HUES6 (cell line): ENCODE measurements at regions not wholly inside any gene's neighbourhood (a gene's known extent, or its start where the extent isn't known, plus 50 kb on each side); places are given as distances from the start of the nearest gene placed in this dataset.
"Not testable (repeated sequence)": the region's sequence is repeated elsewhere in the genome, so short reads cannot be mapped to it uniquely, and the experiment has no call there.

Experiments
- H3K27ac ChIP-seq: 2 replicates; pipeline ENCODE4 v1.7.0; 2013; ENCODE audit warnings: low read depth, mild to moderate bottlenecking, low read length, inconsistent platforms
- H3K27me3 ChIP-seq: 2 replicates; pipeline ENCODE4 v1.6.1; 2013; ENCODE audit warnings: low read length; ENCODE audit not compliant: control insufficient read depth, insufficient read depth
- H3K36me3 ChIP-seq: 2 replicates; pipeline ENCODE4 v1.6.1; 2013; ENCODE audit warnings: low read length; ENCODE audit not compliant: control insufficient read depth, insufficient read depth
- H3K4me1 ChIP-seq: 2 replicates; pipeline ENCODE4 v1.6.1; 2013; ENCODE audit warnings: low read length; ENCODE audit not compliant: control insufficient read depth, insufficient read depth
- H3K4me3 ChIP-seq: 2 replicates; pipeline ENCODE4 v1.5.1; 2013; ENCODE audit warnings: low read depth, low read length
- H3K9ac ChIP-seq: one replicate; pipeline ENCODE4 v1.6.1; 2013; ENCODE audit warnings: mild to moderate bottlenecking, low read length
- H3K9me3 ChIP-seq: 2 replicates; pipeline ENCODE4 v1.6.1; 2013; ENCODE audit warnings: low read depth, low read length; ENCODE audit not compliant: control insufficient read depth, insufficient read depth

- Histone ChIP-seq H3K36me3 (no peaks in the 10 kb centered on the region), H3K4me1 (no peaks in the 10 kb centered on the region), H3K9ac (no peak overlapping the region), H3K9me3 (peaks cover 87% of the 10 kb centered on the region), H3K4me3 (no peak overlapping the region), H3K27ac (no peak overlapping the region), H3K27me3 (no peaks in the 10 kb centered on the region)
These were observed 186.3 kb downstream of the TUBA3C start for GRCh38 chr13:18995259-18995873.

- H3K27me3 ChIP-seq = no peaks in the 10 kb centered on the region
- H3K36me3 ChIP-seq = no peaks in the 10 kb centered on the region
- no peak overlapping the region for H3K27ac ChIP-seq
- no peak overlapping the region for H3K9ac ChIP-seq
- no peak overlapping the region for H3K4me3 ChIP-seq
- no peaks in the 10 kb centered on the region for H3K4me1 ChIP-seq
- H3K9me3 ChIP-seq = peaks cover 83% of the 10 kb centered on the region
These were observed 187.6 kb downstream of the TUBA3C start for GRCh38 chr13:18993884-18994660.

GRCh38 chr13:18992791-18993190 is 188.8 kb downstream of the TUBA3C start:
- no peak overlapping the region for H3K9ac ChIP-seq
- H3K4me1 ChIP-seq = no peaks in the 10 kb centered on the region
- H3K4me3 ChIP-seq = no peak overlapping the region
- no peaks in the 10 kb centered on the region for H3K27me3 ChIP-seq
- peaks cover 73% of the 10 kb centered on the region for H3K9me3 ChIP-seq
- no peak overlapping the region for H3K27ac ChIP-seq
- H3K36me3 ChIP-seq = no peaks in the 10 kb centered on the region

DNA sequence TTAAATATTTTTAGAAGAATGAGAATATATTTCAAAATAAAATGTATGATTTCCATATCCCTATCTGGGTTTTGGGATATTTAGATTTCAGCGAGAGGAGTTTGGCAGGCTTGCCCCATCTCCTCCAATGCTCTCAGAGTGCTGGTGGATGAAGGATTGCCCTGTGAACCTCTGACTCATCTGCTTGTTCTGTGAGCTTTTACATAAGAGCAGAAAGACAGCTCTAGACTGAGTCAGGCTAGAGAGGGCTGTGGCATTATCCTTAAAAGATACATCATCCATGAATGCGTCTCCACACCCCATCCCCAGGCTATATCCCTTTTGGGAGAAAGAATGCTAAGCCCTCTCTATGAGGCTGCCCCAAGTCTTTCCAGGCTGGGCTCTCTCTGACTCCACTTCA is 190.6 kb downstream of the TUBA3C start:
- H3K27ac ChIP-seq = no peak overlapping the region
- no peak overlapping the region for H3K9ac ChIP-seq
- H3K27me3 ChIP-seq = no peaks in the 10 kb centered on the region
- peaks cover 60% of the 10 kb centered on the region for H3K9me3 ChIP-seq
- no peaks in the 10 kb centered on the region for H3K36me3 ChIP-seq
- no peaks in the 10 kb centered on the region for H3K4me1 ChIP-seq
- no peak overlapping the region for H3K4me3 ChIP-seq

DNA sequence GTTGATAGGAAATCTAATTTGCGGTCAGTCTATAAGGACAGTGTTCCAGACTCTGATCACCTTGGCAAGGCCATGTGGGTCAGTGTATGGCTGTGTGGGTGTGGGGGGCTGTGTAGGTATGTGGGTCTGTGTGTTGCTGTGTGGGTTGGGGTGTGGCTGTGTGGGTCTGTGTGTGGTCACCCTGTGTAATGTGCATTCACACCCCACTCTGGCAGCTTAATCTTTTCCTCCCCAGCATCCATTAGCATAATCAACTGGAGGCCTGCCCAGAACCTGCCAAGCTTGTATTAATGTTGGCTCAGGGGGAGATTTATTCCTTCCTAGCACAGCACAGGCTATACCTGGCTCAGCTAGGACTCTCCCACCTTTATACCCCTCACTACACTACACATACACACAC is 203.2 kb downstream of the TUBA3C start:
- H3K27me3 ChIP-seq = peaks cover 3% of the 10 kb centered on the region; the same call in 1 of the 2 replicates
- peaks cover 79% of the 10 kb centered on the region for H3K9me3 ChIP-seq
- H3K36me3 ChIP-seq = no peaks in the 10 kb centered on the region

GRCh38 chr13:18977857-18978256 is 203.8 kb downstream of the TUBA3C start:
- Histone ChIP-seq H3K9ac (no peak overlapping the region), H3K9me3 (peaks cover 79% of the 10 kb centered on the region), H3K4me1 (no peaks in the 10 kb centered on the region), H3K36me3 (no peaks in the 10 kb centered on the region), H3K27me3 (peaks cover 3% of the 10 kb centered on the region; the same call in 1 of the 2 replicates), H3K27ac (no peak overlapping the region), H3K4me3 (no peak overlapping the region)

More for the DNA sequence above, 203.2 kb downstream of the TUBA3C start:
- Histone ChIP-seq H3K4me3 (no peak overlapping the region), H3K27ac (no peak overlapping the region), H3K4me1 (no peaks in the 10 kb centered on the region), H3K9ac (no peak overlapping the region)

- Histone ChIP-seq H3K36me3 (no peaks in the 10 kb centered on the region), H3K9ac (no peak overlapping the region), H3K4me1 (no peaks in the 10 kb centered on the region), H3K27ac (no peak overlapping the region), H3K4me3 (no peak overlapping the region), H3K27me3 (no peaks in the 10 kb centered on the region; the same call in 1 of the 2 replicates), H3K9me3 (peaks cover 63% of the 10 kb centered on the region; the same call in 1 of the 2 replicates)
These were observed 209.9 kb downstream of the TUBA3C start for GRCh38 chr13:18971576-18972219.

- Histone ChIP-seq H3K9me3 (peaks cover 70% of the 10 kb centered on the region; the same call in 1 of the 2 replicates), H3K4me3 (no peak overlapping the region), H3K9ac (no peak overlapping the region)
These were observed 216.2 kb downstream of the TUBA3C start for GRCh38 chr13:18965347-18965855.

DNA sequence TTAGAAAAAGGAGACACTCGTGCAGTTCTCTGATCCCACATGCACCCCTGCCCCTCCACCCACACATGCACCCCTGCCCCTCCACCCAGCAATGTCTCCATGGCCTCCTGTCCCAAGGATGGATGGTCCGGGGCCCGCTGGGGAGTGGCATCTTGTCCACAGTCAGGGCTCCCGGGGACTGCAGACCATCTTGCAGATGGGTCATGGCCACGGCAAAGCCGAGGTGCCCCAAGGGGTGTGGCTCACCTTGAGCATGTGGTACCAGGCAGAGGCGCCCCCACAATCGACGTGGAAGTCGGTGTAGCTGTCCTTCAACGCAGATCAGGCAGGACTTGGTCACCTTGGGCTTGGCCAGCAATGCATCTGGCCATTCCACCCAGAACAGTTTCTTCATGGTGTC is 216.7 kb downstream of the TUBA3C start:
- Histone ChIP-seq H3K36me3 (no peaks in the 10 kb centered on the region), H3K4me3 (no peak overlapping the region), H3K4me1 (no peaks in the 10 kb centered on the region), H3K9ac (no peak overlapping the region), H3K27ac (no peak overlapping the region), H3K9me3 (peaks cover 71% of the 10 kb centered on the region; the same call in 1 of the 2 replicates), H3K27me3 (peaks cover 4% of the 10 kb centered on the region; the same call in 1 of the 2 replicates)

More at GRCh38 chr13:18965347-18965855, 216.2 kb downstream of the TUBA3C start:
- Histone ChIP-seq H3K36me3 (no peaks in the 10 kb centered on the region), H3K4me1 (no peaks in the 10 kb centered on the region), H3K27me3 (peaks cover 4% of the 10 kb centered on the region; the same call in 1 of the 2 replicates), H3K27ac (no peak overlapping the region)

DNA sequence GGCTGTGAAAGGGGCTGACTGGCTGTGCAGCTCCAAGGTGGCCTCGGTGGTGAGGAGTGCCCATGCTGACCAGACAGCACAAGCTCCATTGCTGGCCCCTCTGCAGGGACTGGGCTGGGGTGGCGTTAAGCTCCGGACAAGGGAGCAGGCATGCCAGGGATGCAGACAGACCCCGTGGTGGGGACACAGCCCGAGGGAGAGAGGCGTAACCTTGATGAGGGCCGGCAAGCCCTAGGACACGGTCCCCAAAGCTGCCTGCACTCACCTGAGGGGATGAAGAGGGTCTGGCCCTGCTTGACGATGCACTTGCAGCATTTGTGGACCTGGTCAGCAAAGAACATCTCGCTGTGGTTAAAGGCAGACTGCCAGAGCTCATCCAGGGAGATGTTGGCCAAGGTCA is 217.9 kb downstream of the TUBA3C start:
- H3K27ac ChIP-seq, H3K4me1 ChIP-seq, H3K9ac ChIP-seq, H3K27me3 ChIP-seq, H3K4me3 ChIP-seq, H3K36me3 ChIP-seq: not testable (repeated sequence)
- H3K9me3 ChIP-seq = peaks cover 79% of the 10 kb centered on the region; the same call in 1 of the 2 replicates
